OCI-LY7 (cell line): ENCODE measurements at regions not wholly inside any gene's neighbourhood (a gene's known extent, or its start where the extent isn't known, plus 50 kb on each side); places are given as distances from the start of the nearest gene placed in this dataset.

Experiments used
- BruUV-seq: library from RNA; stranded (reverse); fragments of 400-500 nt; replicated peaks from 2 replicates; lab custom pipeline; 2021; lab: Mats Ljungman, UMichigan
- CTCF ChIA-PET: fragments of 300-600 bp; sonication (Branson Sonifier 250); formaldehyde crosslinking; loops from one replicate; lab custom pipeline; 2022; ENCODE audit warnings: antibody characterized with exemption; ENCODE audit not compliant: unreplicated experiment; lab: Charles Lee
- POLR2A ChIA-PET: fragments of 300-600 bp; sonication (Branson Sonifier 250); formaldehyde crosslinking; loops from one replicate; lab custom pipeline; 2022; ENCODE audit warnings: antibody characterized with exemption; lab: Charles Lee
- DNase-seq: peaks from one replicate; pipeline ENCODE4 v3.0.0-alpha.2; 2015; ENCODE audit warnings: low spot score
- H2AFZ ChIP-seq: fragments of 200-600 bp; sonication (generic), shearing (Covaris generic); 2 replicates; pipeline ENCODE4 v1.6.1; 2014; ENCODE audit warnings: mild to moderate bottlenecking, antibody characterized with exemption, low read length, moderate library complexity
- H3K27ac ChIP-seq: fragments of 200-600 bp; sonication (generic); 2 replicates; pipeline ENCODE4 v1.5.1; 2014; ENCODE audit warnings: mixed run types, low read depth, mild to moderate bottlenecking, moderate library complexity, low read length, inconsistent platforms; ENCODE audit not compliant: poor library complexity, severe bottlenecking
- H3K36me3 ChIP-seq: fragments of 200-600 bp; sonication (generic); 2 replicates; pipeline ENCODE4 v1.6.1; 2014; ENCODE audit warnings: mild to moderate bottlenecking, antibody characterized with exemption, low read length, moderate library complexity, mixed read lengths; ENCODE audit not compliant: insufficient read depth
- H3K4me1 ChIP-seq: fragments of 200-600 bp; sonication (generic); 2 replicates; pipeline ENCODE4 v1.5.1; 2014; ENCODE audit warnings: mild to moderate bottlenecking, low read length; ENCODE audit not compliant: insufficient read depth, poor library complexity, severe bottlenecking
- H3K4me2 ChIP-seq: fragments of 200-600 bp; sonication (generic); 2 replicates; pipeline ENCODE4 v1.6.1; 2014; ENCODE audit warnings: mild to moderate bottlenecking, low read length
- H3K4me3 ChIP-seq: fragments of 200-600 bp; sonication (generic); 2 replicates; pipeline ENCODE4 v1.5.1; 2014; ENCODE audit warnings: mild to moderate bottlenecking, low read depth, low read length; ENCODE audit not compliant: poor library complexity, severe bottlenecking
- H3K79me2 ChIP-seq: fragments of 200-600 bp; sonication (generic); 2 replicates; pipeline ENCODE4 v1.6.1; 2016; ENCODE audit warnings: low read depth, mild to moderate bottlenecking, low read length, moderate library complexity, mixed read lengths; ENCODE audit not compliant: insufficient read depth
- H3K9me2 ChIP-seq: fragments of 200-600 bp; sonication (generic); 2 replicates; pipeline ENCODE4 v1.6.1; 2016; ENCODE audit warnings: mild to moderate bottlenecking, low read length, mixed read lengths; ENCODE audit not compliant: insufficient read depth
- H3K9me3 ChIP-seq: fragments of 200-600 bp; sonication (generic); 2 replicates; pipeline ENCODE4 v1.6.1; 2014; ENCODE audit warnings: mild to moderate bottlenecking, mixed run types, low read length, mixed read lengths
- H4K20me1 ChIP-seq: fragments of 200-600 bp; sonication (generic); 2 replicates; pipeline ENCODE4 v1.6.1; 2014; ENCODE audit warnings: mild to moderate bottlenecking, antibody characterized with exemption, low read length, moderate library complexity, mixed read lengths; ENCODE audit not compliant: insufficient read depth
- EZH2phosphoT487 ChIP-seq: fragments of 200-600 bp; sonication (generic); IDR thresholded peaks from 2 replicates; pipeline ENCODE4 v1.6.1; 2018; ENCODE audit warnings: low read depth, borderline replicate concordance, mild to moderate bottlenecking, mixed run types, antibody characterized with exemption, low read length, moderate library complexity, mixed read lengths
- intact Hi-C: fragments of 100-400 bp; cut with micrococcal nuclease; formaldehyde crosslinking; loops from one replicate; pipeline ENCODE4 v1.10.0; 2022; ENCODE audit not compliant: unreplicated experiment
- TF ChIP-seq, protein P1 (sequence below): fragments of 200-600 bp; sonication (generic); conservative IDR thresholded peaks from 2 replicates; pipeline ENCODE4 v1.5.1; 2014; ENCODE audit warnings: mild to moderate bottlenecking, antibody characterized with exemption, low read length, moderate library complexity, mixed read lengths

DNA sequence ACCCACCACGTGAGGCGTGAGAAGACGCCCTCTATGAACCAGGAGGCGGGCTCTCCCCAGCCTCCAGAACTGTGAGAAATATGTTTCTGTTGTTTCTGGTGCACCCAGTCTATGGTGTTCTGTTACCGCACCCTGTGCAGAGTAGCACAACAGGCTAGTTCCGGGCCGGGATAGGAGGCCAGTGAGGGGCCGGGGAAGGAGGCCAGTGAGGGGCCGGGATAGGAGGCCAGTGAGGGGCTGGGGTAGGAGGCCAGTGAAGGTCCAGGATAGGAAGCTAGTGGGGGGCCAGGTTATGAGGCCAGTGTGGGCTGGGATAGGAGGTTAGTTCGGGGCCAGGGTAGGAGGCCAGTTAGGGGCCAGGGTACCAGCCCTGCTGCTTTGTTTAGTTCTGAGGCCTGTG, 204.6 kb downstream of the BARX2 start:
- no peaks in the 10 kb centered on the region for H4K20me1 ChIP-seq
- no peak overlapping the region for H3K4me3 ChIP-seq
- H2AFZ ChIP-seq: no peak overlapping the region
- no peak overlapping the region for H3K27ac ChIP-seq
- intact Hi-C loops: no loop called here
- ChIA-PET POLR2A (interaction anchor here (0.6 kb wide), 1 partner anchor 134 kb away, joined by 3 read pairs; no protein-coding TSS in a partner anchor), CTCF (no interaction called here)
- no TSS peak for BruUV-seq
- H3K36me3 ChIP-seq: no peaks in the 10 kb centered on the region
- no peak overlapping the region for H3K4me2 ChIP-seq
- H3K9me2 ChIP-seq: no peaks in the 10 kb centered on the region
- no peaks in the 10 kb centered on the region for H3K9me3 ChIP-seq
- no peaks in the 10 kb centered on the region for H3K4me1 ChIP-seq
- no peak for TF ChIP-seq EZH2phosphoT487
- TF ChIP-seq, protein P1, sequence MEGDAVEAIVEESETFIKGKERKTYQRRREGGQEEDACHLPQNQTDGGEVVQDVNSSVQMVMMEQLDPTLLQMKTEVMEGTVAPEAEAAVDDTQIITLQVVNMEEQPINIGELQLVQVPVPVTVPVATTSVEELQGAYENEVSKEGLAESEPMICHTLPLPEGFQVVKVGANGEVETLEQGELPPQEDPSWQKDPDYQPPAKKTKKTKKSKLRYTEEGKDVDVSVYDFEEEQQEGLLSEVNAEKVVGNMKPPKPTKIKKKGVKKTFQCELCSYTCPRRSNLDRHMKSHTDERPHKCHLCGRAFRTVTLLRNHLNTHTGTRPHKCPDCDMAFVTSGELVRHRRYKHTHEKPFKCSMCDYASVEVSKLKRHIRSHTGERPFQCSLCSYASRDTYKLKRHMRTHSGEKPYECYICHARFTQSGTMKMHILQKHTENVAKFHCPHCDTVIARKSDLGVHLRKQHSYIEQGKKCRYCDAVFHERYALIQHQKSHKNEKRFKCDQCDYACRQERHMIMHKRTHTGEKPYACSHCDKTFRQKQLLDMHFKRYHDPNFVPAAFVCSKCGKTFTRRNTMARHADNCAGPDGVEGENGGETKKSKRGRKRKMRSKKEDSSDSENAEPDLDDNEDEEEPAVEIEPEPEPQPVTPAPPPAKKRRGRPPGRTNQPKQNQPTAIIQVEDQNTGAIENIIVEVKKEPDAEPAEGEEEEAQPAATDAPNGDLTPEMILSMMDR: no peak
- no peaks in the 10 kb centered on the region for H3K79me2 ChIP-seq
- DNase-seq: no peak

DNA sequence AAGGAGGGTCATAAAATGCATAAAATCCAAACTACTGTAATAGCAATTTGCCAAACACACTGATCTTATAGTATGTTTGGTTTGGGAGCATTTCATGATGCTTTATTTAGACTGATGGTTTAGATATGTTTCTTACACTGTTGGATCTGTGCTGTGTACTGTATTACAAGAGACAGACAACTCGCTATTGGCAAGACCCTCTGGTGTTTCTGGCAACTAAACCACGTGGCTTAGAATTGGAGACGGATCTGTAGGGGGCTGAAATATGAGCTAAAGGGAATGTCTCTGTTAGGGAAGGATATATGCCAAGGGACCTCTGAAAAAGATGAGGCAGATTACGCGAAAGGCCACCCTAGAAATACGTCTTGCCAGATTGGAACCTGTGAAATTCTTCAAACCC, 208.7 kb downstream of the BARX2 start:
- no peak for DNase-seq
- no peak for TF ChIP-seq EZH2phosphoT487
- TF ChIP-seq, protein P1: no peak
- Histone ChIP-seq H3K4me3 (no peak overlapping the region), H2AFZ (no peak overlapping the region), H3K36me3 (no peaks in the 10 kb centered on the region), H4K20me1 (no peaks in the 10 kb centered on the region), H3K79me2 (no peaks in the 10 kb centered on the region), H3K9me3 (no peaks in the 10 kb centered on the region), H3K4me2 (no peak overlapping the region), H3K9me2 (no peaks in the 10 kb centered on the region), H3K27ac (no peak overlapping the region), H3K4me1 (no peaks in the 10 kb centered on the region)
- CTCF ChIA-PET: no interaction called here
- intact Hi-C loops: no loop called here
- POLR2A ChIA-PET: no interaction called here
- BruUV-seq: no TSS peak

DNA sequence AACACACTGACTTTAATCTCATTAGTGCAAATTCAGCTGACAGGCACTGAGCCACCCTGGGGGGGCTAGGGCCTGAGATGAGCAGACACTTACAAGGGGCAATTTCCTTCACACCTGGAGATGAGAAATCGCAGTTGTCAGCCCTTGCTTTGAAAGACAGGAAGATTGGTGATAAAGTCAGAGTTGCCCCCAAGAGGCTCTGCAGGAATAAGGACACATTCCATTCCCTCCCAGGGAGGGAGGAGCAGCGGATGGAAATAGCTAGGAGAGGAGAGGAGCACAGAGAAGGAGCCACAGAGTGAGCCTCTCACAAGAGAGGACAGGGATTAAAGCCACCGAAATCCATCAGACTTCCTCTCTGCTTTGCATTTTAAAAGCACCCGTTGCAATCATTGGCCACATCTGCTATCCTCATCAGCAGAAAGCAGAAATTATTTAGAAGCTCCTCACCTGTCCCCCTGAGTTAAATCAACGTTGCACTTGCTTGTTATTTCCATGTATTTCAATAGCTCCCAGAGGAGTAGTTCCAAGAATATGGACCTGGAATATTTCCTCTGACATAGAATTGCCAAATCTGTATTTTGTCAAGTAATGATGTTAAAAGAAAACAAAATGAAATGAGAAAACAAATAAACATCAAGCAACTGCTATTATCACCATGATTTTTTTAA, 213.7 kb downstream of the BARX2 start:
- Histone ChIP-seq H4K20me1 (no peaks in the 10 kb centered on the region), H3K4me1 (no peaks in the 10 kb centered on the region), H3K4me2 (no peak overlapping the region), H3K4me3 (no peak overlapping the region), H3K9me3 (no peaks in the 10 kb centered on the region), H3K27ac (no peak overlapping the region), H2AFZ (no peak overlapping the region), H3K36me3 (no peaks in the 10 kb centered on the region), H3K79me2 (no peaks in the 10 kb centered on the region), H3K9me2 (no peaks in the 10 kb centered on the region)
- POLR2A ChIA-PET: no interaction called here
- intact Hi-C loops: no loop called here
- DNase-seq: no peak
- TF ChIP-seq, protein P1: no peak
- TF ChIP-seq EZH2phosphoT487: no peak
- BruUV-seq: no TSS peak
- CTCF ChIA-PET: no interaction called here
